ENCODE measurements at regions not wholly inside any gene's neighbourhood (a gene's known extent, or its start where the extent isn't known, plus 50 kb on each side); places are given as distances from the start of the nearest gene placed in this dataset.

DNA sequence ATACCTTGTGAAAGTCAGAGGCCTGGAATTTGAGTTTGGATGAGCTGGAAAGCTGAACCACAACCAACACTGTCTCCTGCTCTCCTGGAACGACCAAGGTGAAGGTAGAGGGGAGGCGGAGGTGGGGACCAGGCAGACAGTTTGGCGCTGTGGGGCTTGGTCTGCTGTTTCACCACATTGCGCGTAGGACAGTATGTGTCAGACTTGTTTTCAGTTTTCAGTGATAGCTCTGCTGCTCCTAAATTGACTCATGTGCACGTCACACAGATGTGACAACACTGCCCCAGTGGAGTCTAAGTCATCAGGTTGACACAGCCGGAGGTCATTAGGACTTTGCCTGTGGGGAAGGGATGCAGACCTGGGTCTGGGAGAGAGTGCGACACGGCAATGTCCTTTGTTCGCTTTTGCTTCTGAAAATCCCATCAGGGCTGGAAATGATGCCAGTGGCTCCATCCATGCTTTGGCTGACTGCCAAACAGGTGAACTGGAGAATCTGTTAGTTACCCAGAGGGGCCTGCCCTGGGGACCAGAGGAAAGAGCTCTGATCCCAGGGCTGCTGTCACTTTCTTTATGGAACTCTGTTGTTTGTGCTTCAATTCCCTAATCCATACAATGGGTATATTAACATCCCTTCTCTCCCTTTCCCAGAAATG is 255.5 kb downstream of the CDC5L start:
- TF ChIP-seq, protein P1, sequence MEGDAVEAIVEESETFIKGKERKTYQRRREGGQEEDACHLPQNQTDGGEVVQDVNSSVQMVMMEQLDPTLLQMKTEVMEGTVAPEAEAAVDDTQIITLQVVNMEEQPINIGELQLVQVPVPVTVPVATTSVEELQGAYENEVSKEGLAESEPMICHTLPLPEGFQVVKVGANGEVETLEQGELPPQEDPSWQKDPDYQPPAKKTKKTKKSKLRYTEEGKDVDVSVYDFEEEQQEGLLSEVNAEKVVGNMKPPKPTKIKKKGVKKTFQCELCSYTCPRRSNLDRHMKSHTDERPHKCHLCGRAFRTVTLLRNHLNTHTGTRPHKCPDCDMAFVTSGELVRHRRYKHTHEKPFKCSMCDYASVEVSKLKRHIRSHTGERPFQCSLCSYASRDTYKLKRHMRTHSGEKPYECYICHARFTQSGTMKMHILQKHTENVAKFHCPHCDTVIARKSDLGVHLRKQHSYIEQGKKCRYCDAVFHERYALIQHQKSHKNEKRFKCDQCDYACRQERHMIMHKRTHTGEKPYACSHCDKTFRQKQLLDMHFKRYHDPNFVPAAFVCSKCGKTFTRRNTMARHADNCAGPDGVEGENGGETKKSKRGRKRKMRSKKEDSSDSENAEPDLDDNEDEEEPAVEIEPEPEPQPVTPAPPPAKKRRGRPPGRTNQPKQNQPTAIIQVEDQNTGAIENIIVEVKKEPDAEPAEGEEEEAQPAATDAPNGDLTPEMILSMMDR (IDR thresholded peaks at IDR 0.05; ENCODE audit: low read depth, low read length) = no peak
- TF ChIP-seq, protein P2, sequence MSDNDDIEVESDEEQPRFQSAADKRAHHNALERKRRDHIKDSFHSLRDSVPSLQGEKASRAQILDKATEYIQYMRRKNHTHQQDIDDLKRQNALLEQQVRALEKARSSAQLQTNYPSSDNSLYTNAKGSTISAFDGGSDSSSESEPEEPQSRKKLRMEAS (IDR thresholded peaks at IDR 0.05; ENCODE audit: low read depth, low read length) = no peak
- DNase-seq (ENCODE audit: low read depth) = peak; percentile 12
- no peak overlapping the region for H3K4me3 ChIP-seq (ENCODE audit: low read depth, low read length)

DNA sequence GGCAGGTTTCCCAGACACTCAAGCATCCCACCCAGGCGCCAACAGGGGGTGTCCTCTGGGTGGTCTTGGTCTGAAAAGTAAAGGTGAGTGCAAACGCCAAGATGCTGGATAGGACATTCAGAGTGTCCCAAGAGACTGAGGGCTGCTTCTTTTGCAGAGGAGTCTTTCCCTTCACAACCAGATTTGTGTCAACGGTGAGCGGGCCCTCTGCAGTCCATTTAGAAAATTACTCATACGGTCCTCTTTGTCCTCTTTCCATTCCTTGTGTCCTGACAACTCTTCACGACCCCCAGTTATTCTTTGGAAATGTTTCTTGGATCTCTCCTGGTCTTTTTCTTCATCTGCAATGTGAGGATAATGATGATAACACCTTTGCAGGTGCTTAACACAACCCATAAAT is 257.8 kb downstream of the CDC5L start:
- TF ChIP-seq, protein P1 (IDR thresholded peaks at IDR 0.05; ENCODE audit: low read depth, low read length) = no peak
- TF ChIP-seq, protein P2 (IDR thresholded peaks at IDR 0.05; ENCODE audit: low read depth, low read length) = no peak
- TF ChIP-seq POLR2A (IDR thresholded peaks at IDR 0.05; ENCODE audit: extremely low read depth, insufficient read length) (no peak), MYC (IDR thresholded peaks at IDR 0.05; ENCODE audit: low read depth, low read length) (no peak)
- DNase-seq (ENCODE audit: low read depth) = peak; percentile 35
- H3K4me3 ChIP-seq (ENCODE audit: low read depth, low read length) = no peak overlapping the region

DNA sequence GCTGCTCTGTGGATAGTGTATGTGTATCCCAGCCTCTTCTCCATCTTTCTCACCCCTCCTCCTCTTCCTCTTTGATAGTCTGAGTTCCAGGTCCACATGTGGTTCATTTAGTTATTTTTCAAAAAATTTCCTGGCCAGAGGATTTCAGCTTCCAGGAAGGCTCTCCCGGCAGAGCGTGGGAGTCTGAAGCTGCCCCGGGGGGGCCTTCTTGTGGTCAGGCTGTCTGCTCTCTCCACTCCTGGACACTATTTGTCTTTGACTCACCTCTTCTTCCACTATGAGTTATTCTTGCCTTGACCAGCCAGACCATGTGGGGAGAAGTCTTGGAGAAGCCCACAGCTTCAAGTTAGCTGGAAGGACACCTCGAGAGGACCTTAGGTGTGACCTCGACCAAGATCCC is 258.8 kb downstream of the CDC5L start:
- TF ChIP-seq, protein P1 (IDR thresholded peaks at IDR 0.05; ENCODE audit: low read depth, low read length) = no peak
- TF ChIP-seq MYC (IDR thresholded peaks at IDR 0.05; ENCODE audit: low read depth, low read length) (no peak), POLR2A (IDR thresholded peaks at IDR 0.05; ENCODE audit: extremely low read depth, insufficient read length) (no peak)
- TF ChIP-seq, protein P2 (IDR thresholded peaks at IDR 0.05; ENCODE audit: low read depth, low read length) = no peak
- no peak for DNase-seq (ENCODE audit: low read depth)
- H3K4me3 ChIP-seq (ENCODE audit: low read depth, low read length) = no peak overlapping the region

DNA sequence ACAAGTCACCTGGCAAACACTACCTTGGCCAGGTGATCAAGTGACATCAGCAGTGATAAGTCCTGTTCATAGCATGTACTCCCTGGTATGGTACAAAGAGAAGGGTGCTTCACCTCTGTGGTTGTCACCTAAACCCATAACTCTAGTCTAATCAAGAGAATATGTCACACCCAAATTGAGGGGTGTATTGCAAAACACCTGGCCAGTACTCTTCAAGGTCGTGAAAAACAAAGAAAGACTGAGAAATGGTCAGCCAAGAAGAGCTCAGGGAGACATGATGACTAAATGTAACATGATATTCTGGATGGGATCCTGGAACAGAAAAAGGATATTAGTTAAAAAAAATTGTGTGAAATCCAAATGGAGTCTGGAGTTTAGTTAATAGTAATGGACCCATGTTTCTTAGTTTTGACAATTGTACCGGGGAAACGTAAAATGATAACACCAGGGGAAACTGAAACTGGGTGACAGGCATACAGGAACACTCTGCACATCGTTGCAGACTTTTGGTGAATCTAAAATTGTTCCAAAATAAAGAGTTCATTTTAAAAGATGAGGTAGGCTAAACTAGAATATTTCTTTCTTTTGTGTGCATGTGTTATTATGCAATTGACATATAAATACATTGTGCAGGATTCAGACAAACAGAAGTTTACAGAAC is 262.0 kb downstream of the CDC5L start:
- no peak overlapping the region for H3K4me3 ChIP-seq (ENCODE audit: low read depth, low read length)
- TF ChIP-seq, protein P1 (IDR thresholded peaks at IDR 0.05; ENCODE audit: low read depth, low read length) = no peak
- TF ChIP-seq POLR2A (IDR thresholded peaks at IDR 0.05; ENCODE audit: extremely low read depth, insufficient read length) = no peak
- TF ChIP-seq, protein P2 (IDR thresholded peaks at IDR 0.05; ENCODE audit: low read depth, low read length) = no peak
- no peak for TF ChIP-seq MYC (IDR thresholded peaks at IDR 0.05; ENCODE audit: low read depth, low read length)
- DNase-seq (ENCODE audit: low read depth) = no peak

DNA sequence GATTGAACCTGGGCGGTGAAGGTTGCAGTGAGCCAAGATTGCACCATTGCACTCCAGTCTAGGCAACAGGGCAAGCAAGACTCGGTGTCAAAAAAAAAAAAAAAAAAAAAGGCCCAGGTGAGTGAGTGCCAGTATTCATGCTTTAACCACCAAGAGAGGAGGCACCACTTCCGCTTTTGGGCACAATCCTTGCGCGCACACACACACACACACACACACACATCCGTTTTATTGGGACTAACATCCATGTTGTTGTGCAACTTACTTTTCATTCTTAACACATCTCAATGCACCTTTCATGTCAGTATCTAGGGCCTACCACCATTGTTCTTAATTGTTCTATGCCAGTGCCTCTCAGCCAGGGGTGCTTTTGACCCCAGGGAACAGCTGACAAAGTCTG is 263.0 kb downstream of the CDC5L start:
- DNase-seq (ENCODE audit: low read depth) = peak; percentile 19
- no peak overlapping the region for H3K4me3 ChIP-seq (ENCODE audit: low read depth, low read length)
- no peak for TF ChIP-seq MYC (IDR thresholded peaks at IDR 0.05; ENCODE audit: low read depth, low read length)
- TF ChIP-seq, protein P1 (IDR thresholded peaks at IDR 0.05; ENCODE audit: low read depth, low read length) = no peak
- TF ChIP-seq, protein P2 (IDR thresholded peaks at IDR 0.05; ENCODE audit: low read depth, low read length) = no peak
- no peak for TF ChIP-seq POLR2A (IDR thresholded peaks at IDR 0.05; ENCODE audit: extremely low read depth, insufficient read length)
